GM19452 (cell line): ENCODE measurements at regions not wholly inside any gene's neighbourhood (a gene's known extent, or its start where the extent isn't known, plus 50 kb on each side); places are given as distances from the start of the nearest gene placed in this dataset.

Experiments used
- ATAC-seq: cut with Tn5 transposase; IDR thresholded peaks from one replicate; pipeline ENCODE4 v1.9.1; 2021; ENCODE audit not compliant: unreplicated experiment

DNA sequence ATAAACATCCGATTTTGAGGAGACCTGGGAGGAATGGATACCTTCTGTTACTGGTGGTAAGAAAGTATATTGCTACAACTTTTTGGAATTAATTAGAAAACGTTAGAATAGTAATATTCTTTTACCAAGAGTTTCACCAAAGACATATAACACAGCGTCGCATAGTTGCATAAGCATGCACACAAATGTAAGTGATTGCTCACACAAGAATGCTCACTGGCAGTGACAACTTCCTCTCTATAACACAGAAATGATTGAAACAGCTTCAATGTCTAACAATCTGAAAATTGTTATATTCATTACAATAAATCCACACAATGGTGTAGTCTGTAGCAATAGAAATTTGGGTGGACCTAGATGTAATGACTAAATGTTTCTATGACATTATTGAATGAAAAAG lies 998.6 kb downstream of the TTLL7 start:
- no peak for ATAC-seq

DNA sequence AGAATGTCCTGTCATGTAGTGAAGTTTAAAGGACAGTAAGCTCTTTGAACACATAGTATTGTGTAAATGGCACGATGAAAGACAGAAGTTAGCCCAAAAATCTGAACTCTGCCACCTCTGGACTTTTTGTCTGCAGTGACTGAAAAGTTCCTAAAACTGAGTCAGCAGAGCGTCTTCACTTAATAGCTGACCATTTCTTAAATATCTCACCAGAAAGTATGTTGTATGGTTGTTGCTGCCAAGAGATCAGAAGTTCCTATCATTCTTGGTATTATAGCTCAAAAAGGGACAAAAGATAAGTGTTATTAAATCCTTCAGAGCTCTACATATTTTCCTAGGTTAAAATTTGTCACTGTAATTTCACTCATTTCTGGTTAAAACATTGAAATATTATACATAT lies 1003.0 kb downstream of the TTLL7 start:
- no peak for ATAC-seq

- no peak for ATAC-seq
Observed at GRCh38 chr1:82994616-82995263, 1004.2 kb downstream of the TTLL7 start.

- ATAC-seq, result no peak
Observed at GRCh38 chr1:82991569-82991968, 1007.4 kb downstream of the TTLL7 start.

GRCh38 chr1:82979593-82980236 lies 1019.2 kb downstream of the TTLL7 start:
- peak; percentile 95 for ATAC-seq

DNA sequence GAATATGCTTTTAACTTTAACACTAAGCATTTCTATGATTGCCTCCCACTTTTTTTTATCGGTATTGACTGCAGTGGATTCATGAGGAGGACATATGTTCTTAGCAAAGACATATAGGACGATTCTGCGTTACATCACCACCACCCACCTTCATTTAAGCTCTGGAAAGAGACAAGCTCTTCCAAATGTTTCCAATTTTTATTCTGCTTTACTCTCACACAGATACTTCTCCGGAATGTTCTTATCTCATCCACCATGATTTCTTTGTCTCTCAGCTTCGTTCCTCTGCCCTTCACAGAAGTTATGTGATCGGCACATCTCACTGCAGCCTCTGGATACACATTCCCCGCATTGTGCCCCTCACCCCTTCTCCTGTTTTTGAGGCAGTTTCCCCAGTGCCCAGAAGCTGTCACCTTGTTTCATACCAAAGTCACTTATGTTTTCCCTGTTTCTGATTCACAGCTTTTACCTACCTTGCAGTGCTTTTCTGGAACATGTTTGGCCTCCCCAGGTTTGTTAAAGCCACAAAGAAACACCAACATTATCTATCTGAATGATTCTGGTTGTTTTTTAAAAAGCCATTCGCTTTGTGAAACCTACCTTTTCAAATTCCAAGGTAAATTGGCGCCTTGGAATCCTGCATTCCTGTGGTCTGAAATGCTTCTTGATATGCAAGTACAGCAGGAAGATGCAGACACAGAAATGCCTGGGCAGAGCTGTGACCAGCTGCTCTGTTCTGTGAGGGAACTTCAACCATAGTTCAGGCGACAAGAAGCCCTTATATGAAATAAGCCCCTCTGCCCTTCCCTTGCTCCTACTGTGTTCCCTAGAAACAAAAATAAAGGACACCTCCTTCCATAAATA lies 1020.2 kb downstream of the TTLL7 start:
- ATAC-seq, result no peak

GRCh38 chr1:82972841-82973553 lies 1025.9 kb downstream of the TTLL7 start:
- ATAC-seq, result no peak

GRCh38 chr1:82969340-82969739 lies 1029.6 kb downstream of the TTLL7 start:
- ATAC-seq, result no peak

DNA sequence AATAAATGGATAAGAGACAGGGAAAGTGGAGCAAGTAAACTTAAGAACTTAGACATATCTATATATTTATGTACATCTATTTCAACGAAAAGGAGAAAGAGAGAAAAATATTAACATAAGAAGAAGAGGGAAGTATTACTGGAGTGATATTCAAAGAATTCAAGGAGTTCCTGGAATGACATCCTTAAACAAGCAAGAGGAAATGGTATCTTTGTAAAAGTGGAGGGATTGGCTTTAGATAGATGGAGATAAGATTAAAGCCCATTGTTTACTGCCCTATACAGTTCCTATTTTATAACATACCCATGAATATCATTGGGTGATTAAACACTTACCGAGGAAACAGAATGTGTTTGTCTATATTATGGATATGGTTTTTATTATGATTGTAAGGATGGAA lies 1036.3 kb downstream of the TTLL7 start:
- ATAC-seq, result no peak

DNA sequence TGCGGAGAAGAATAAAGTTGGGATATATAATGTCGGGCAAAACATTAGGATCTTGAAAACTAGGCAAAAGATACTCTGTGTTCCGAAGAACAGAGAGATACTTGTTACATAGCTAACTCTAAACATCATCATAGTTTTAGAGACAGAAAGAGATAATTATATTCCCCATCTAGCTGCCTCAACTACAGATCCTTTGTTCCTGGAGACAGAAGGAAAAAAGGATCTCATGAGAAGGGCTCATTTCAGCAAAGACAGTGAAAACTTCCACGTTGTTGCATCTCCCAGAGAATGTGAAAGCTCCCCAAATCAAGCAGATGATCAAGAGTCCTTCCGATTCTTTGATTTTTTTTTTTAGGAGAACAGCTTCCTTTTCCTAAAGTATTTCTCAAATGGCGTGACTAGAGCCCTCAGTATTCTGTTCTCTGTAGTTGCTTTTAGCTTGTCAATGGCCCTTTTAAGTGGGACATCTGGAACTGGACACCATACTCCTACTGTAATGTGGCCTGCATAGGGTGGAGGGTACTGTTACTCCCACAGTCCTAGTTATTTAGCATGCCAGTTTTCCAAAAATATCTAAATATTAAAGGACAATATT lies 1048.2 kb downstream of the TTLL7 start:
- no peak for ATAC-seq

DNA sequence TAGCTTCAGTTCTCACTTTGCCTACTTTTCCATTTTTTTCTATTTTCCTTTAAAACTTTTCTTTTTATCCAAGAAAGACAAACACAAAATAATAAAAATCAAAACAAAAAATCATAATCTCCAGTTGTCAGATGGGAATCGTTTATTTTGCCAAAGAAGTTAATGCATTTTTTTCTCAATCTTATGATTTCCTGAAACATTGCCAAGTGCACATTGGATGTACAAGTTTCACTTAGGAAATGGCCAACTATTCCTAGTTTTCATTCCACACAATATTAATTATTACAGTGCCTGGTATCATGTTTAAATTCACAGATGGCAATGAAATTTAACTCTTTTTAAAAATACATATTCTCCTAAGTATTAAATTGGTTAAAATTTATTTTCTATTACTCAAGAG lies 1050.5 kb downstream of the TTLL7 start:
- no peak for ATAC-seq

GRCh38 chr1:82947278-82947677 lies 1051.7 kb downstream of the TTLL7 start:
- no peak for ATAC-seq

DNA sequence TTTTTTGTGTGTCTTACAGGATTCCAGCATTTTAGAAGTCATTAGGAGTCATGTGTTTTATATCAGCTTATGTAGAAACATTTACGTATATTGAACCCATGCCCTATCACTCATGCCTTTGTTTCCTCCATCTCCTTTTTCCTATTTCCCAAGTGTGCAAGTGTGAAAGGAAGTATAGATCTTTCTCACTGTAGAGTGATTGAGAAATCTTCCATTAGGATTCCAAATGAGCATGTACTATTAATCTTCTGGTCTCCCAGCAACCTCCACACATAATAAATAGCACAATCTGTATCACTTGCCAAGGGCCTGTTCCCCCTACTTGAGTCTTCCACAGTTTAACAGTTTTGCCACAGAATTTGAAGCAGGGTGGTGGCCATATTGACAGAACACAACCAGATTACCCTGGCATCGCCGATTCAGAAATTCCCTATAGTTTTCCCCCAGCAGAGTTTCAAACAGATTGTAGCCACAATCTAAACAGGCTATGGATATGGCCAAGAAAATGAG lies 1052.8 kb downstream of the TTLL7 start:
- ATAC-seq, result no peak

DNA sequence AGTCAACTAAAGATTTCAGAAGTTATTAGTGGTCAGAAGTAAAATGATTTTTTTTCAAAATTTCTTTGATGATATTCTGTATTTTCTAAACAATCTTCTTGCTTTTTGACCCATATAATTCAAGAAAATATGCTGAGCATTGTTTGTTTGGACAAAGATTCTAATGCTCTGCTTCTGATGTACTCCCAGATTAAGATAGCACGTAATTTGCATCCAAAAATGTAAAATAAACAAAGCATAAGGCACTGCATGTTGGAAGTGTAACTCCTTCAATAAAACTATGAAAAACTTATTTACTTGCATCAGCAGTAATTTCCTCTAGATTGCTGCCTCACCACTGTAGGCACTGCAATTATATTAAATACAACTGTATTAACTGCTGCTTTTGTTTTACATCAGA lies 1054.1 kb downstream of the TTLL7 start:
- ATAC-seq, result no peak

DNA sequence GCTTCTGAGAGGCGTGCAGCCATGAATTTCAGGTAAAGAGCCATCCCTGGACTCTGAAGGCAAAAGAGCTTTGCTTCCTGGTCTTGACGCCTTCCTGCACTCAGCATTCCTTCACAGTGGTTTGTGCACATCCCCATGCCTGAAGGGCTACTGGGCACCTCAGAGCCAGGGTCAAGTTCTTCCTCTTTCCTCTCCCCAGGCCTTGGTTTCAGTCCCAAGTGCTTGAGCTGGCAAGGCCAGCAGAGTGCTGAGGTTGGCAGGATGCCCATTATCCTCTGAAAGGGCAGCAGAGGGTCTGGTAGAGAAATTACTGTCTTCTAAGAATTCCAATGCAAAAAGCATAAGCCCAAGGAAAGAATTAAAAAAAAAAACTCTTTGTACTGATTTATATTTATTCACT lies 1064.9 kb downstream of the TTLL7 start:
- no peak for ATAC-seq

DNA sequence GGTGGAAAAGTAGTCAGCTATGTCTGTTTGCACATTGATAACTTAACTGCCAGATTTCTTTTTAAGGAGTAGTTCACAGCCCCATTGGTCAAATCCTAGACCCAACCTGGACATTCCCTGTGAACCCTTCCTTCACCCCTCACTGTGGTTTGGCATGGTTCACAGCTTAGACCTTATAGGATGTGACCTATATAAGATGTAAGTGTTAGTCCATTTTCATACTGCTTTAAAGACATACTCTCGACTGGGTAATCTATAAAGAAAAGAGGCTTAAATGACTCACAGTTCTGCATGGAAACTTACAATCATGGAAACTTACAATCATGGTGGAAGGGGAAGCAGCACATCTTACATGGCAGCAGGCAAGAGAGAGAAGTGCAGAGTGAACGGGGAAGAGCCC lies 1066.2 kb downstream of the TTLL7 start:
- ATAC-seq, result no peak

DNA sequence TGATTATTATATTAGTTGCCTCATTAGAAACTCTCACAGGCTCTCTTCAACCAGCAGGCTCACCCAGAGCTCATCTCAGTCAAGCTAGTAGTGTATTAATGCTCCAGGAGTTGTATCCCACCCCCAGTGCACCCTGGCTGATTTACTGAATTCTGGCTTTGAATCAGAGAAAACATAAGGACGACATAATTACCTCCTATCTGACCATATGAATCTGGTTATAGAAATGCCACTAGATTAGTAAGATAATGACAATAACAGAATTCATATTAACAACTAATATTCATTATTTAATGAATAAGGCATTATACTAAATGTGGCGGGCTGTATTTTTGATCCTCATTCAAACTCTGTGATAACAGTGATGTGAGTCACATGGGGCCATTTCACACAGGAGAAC lies 1066.7 kb downstream of the TTLL7 start:
- no peak for ATAC-seq

GRCh38 chr1:82931006-82931405 lies 1067.9 kb downstream of the TTLL7 start:
- ATAC-seq, result no peak

GRCh38 chr1:82927753-82928152 lies 1071.2 kb downstream of the TTLL7 start:
- ATAC-seq, result no peak

DNA sequence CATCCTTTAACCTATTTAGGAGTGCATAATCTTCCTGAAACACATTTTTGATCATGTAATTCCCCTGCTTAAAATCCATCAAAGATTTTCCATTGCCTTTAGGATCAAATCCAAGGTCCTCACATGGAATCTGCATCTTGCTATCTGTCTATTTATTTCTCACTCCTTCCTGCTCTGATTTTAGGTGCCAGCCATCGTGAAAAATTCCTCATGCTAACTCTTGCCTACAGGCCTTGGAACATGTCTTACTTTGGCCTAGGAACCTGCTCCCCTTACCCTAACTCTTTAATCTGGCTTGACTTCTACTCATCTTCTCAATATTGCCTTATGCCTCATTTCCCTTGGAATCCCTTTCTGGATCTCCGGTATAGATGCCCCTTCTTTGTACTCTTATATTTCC lies 1074.3 kb downstream of the TTLL7 start:
- ATAC-seq, result no peak

GRCh38 chr1:82923931-82924330 lies 1075.0 kb downstream of the TTLL7 start:
- no peak for ATAC-seq
